ENCODE measurements at regions not wholly inside any gene's neighbourhood (a gene's known extent, or its start where the extent isn't known, plus 50 kb on each side); places are given as distances from the start of the nearest gene placed in this dataset.

DNA sequence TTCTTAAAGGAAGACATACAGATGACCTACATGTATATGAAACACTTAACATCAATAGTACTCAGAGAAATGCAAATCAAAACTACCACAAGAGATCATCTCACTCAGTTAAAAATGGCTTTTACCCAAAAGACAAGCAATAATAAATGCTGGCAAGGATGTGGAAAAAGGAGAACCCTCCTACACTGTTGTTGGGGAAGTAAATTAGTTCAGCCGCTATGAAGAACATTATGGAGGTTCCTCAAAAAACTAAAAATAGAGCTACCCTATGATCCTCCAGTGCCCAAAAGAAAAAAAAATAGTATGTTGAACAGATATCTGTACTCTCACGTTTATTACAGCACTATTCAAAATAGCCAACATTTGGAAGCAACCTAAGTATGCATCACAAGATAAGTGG, 1579.4 kb upstream of the TMEFF2 start:
- Histone ChIP-seq H3K9me3 (ENCODE audit: control insufficient read depth, insufficient read depth, low read depth, low read length) (no peaks in the 10 kb centered on the region), H3K36me3 (ENCODE audit: control insufficient read depth in 2 of 2, insufficient read depth in 1 of 2, low read length in 2 of 2) (no peaks in the 10 kb centered on the region), H3K4me1 (ENCODE audit: control insufficient read depth, insufficient read depth, low read length) (no peaks in the 10 kb centered on the region), H3K27ac (ENCODE audit: extremely low read depth, low read depth, low read length) (no peak overlapping the region), H3K4me3 (ENCODE audit: low read depth, low read length) (no peak overlapping the region)
- ChIA-PET CTCF (no interaction called here), POLR2A (no interaction called here)
- TF ChIP-seq REPIN1 (tag by site-specific recombination; IDR thresholded peaks at IDR 0.05; ENCODE audit: low read depth) (no peak), ZNF391 (tag by site-specific recombination; IDR thresholded peaks at IDR 0.05; ENCODE audit: borderline replicate concordance, low read depth) (no peak), REST (tag by site-specific recombination; IDR thresholded peaks at IDR 0.05) (no peak), ZNF830 (tag by site-specific recombination; IDR thresholded peaks at IDR 0.05; ENCODE audit: low read depth) (no peak), ZNF184 (tag by site-specific recombination; IDR thresholded peaks at IDR 0.05) (no peak), ZSCAN30 (tag by site-specific recombination; IDR thresholded peaks at IDR 0.05) (no peak)
- TF ChIP-seq, protein P1, sequence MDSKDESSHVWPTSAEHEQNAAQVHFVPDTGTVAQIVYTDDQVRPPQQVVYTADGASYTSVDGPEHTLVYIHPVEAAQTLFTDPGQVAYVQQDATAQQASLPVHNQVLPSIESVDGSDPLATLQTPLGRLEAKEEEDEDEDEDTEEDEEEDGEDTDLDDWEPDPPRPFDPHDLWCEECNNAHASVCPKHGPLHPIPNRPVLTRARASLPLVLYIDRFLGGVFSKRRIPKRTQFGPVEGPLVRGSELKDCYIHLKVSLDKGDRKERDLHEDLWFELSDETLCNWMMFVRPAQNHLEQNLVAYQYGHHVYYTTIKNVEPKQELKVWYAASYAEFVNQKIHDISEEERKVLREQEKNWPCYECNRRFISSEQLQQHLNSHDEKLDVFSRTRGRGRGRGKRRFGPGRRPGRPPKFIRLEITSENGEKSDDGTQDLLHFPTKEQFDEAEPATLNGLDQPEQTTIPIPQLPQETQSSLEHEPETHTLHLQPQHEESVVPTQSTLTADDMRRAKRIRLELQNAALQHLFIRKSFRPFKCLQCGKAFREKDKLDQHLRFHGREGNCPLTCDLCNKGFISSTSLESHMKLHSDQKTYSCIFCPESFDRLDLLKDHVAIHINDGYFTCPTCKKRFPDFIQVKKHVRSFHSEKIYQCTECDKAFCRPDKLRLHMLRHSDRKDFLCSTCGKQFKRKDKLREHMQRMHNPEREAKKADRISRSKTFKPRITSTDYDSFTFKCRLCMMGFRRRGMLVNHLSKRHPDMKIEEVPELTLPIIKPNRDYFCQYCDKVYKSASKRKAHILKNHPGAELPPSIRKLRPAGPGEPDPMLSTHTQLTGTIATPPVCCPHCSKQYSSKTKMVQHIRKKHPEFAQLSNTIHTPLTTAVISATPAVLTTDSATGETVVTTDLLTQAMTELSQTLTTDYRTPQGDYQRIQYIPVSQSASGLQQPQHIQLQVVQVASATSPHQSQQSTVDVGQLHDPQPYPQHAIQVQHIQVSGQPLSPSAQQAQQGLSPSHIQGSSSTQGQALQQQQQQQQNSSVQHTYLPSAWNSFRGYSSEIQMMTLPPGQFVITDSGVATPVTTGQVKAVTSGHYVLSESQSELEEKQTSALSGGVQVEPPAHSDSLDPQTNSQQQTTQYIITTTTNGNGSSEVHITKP (tag by site-specific recombination; IDR thresholded peaks at IDR 0.05) = no peak
- TF ChIP-seq, protein P2, sequence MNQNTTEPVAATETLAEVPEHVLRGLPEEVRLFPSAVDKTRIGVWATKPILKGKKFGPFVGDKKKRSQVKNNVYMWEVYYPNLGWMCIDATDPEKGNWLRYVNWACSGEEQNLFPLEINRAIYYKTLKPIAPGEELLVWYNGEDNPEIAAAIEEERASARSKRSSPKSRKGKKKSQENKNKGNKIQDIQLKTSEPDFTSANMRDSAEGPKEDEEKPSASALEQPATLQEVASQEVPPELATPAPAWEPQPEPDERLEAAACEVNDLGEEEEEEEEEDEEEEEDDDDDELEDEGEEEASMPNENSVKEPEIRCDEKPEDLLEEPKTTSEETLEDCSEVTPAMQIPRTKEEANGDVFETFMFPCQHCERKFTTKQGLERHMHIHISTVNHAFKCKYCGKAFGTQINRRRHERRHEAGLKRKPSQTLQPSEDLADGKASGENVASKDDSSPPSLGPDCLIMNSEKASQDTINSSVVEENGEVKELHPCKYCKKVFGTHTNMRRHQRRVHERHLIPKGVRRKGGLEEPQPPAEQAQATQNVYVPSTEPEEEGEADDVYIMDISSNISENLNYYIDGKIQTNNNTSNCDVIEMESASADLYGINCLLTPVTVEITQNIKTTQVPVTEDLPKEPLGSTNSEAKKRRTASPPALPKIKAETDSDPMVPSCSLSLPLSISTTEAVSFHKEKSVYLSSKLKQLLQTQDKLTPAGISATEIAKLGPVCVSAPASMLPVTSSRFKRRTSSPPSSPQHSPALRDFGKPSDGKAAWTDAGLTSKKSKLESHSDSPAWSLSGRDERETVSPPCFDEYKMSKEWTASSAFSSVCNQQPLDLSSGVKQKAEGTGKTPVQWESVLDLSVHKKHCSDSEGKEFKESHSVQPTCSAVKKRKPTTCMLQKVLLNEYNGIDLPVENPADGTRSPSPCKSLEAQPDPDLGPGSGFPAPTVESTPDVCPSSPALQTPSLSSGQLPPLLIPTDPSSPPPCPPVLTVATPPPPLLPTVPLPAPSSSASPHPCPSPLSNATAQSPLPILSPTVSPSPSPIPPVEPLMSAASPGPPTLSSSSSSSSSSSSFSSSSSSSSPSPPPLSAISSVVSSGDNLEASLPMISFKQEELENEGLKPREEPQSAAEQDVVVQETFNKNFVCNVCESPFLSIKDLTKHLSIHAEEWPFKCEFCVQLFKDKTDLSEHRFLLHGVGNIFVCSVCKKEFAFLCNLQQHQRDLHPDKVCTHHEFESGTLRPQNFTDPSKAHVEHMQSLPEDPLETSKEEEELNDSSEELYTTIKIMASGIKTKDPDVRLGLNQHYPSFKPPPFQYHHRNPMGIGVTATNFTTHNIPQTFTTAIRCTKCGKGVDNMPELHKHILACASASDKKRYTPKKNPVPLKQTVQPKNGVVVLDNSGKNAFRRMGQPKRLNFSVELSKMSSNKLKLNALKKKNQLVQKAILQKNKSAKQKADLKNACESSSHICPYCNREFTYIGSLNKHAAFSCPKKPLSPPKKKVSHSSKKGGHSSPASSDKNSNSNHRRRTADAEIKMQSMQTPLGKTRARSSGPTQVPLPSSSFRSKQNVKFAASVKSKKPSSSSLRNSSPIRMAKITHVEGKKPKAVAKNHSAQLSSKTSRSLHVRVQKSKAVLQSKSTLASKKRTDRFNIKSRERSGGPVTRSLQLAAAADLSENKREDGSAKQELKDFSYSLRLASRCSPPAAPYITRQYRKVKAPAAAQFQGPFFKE (tag by site-specific recombination; IDR thresholded peaks at IDR 0.05; ENCODE audit: borderline replicate concordance) = no peak
- TF ChIP-seq, protein P3, sequence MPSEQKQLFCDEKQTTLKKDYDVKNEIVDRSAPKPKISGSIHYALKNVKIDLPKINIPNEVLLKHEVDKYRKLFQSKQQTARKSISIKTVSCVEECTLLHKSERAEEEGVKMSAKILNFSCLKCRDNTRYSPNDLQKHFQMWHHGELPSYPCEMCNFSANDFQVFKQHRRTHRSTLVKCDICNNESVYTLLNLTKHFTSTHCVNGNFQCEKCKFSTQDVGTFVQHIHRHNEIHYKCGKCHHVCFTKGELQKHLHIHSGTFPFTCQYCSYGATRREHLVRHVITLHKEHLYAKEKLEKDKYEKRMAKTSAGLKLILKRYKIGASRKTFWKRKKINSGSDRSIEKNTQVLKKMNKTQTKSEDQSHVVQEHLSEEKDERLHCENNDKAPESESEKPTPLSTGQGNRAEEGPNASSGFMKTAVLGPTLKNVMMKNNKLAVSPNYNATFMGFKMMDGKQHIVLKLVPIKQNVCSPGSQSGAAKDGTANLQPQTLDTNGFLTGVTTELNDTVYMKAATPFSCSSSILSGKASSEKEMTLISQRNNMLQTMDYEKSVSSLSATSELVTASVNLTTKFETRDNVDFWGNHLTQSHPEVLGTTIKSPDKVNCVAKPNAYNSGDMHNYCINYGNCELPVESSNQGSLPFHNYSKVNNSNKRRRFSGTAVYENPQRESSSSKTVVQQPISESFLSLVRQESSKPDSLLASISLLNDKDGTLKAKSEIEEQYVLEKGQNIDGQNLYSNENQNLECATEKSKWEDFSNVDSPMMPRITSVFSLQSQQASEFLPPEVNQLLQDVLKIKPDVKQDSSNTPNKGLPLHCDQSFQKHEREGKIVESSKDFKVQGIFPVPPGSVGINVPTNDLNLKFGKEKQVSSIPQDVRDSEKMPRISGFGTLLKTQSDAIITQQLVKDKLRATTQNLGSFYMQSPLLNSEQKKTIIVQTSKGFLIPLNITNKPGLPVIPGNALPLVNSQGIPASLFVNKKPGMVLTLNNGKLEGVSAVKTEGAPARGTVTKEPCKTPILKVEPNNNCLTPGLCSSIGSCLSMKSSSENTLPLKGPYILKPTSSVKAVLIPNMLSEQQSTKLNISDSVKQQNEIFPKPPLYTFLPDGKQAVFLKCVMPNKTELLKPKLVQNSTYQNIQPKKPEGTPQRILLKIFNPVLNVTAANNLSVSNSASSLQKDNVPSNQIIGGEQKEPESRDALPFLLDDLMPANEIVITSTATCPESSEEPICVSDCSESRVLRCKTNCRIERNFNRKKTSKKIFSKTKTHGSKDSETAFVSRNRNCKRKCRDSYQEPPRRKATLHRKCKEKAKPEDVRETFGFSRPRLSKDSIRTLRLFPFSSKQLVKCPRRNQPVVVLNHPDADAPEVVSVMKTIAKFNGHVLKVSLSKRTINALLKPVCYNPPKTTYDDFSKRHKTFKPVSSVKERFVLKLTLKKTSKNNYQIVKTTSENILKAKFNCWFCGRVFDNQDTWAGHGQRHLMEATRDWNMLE (tag by site-specific recombination; conservative IDR thresholded peaks at IDR 0.05; ENCODE audit: low read depth) = no peak
- TF ChIP-seq, protein P4, sequence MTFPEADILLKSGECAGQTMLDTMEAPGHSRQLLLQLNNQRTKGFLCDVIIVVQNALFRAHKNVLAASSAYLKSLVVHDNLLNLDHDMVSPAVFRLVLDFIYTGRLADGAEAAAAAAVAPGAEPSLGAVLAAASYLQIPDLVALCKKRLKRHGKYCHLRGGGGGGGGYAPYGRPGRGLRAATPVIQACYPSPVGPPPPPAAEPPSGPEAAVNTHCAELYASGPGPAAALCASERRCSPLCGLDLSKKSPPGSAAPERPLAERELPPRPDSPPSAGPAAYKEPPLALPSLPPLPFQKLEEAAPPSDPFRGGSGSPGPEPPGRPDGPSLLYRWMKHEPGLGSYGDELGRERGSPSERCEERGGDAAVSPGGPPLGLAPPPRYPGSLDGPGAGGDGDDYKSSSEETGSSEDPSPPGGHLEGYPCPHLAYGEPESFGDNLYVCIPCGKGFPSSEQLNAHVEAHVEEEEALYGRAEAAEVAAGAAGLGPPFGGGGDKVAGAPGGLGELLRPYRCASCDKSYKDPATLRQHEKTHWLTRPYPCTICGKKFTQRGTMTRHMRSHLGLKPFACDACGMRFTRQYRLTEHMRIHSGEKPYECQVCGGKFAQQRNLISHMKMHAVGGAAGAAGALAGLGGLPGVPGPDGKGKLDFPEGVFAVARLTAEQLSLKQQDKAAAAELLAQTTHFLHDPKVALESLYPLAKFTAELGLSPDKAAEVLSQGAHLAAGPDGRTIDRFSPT (tag by site-specific recombination; IDR thresholded peaks at IDR 0.05) = no peak
- TF ChIP-seq, protein P5, sequence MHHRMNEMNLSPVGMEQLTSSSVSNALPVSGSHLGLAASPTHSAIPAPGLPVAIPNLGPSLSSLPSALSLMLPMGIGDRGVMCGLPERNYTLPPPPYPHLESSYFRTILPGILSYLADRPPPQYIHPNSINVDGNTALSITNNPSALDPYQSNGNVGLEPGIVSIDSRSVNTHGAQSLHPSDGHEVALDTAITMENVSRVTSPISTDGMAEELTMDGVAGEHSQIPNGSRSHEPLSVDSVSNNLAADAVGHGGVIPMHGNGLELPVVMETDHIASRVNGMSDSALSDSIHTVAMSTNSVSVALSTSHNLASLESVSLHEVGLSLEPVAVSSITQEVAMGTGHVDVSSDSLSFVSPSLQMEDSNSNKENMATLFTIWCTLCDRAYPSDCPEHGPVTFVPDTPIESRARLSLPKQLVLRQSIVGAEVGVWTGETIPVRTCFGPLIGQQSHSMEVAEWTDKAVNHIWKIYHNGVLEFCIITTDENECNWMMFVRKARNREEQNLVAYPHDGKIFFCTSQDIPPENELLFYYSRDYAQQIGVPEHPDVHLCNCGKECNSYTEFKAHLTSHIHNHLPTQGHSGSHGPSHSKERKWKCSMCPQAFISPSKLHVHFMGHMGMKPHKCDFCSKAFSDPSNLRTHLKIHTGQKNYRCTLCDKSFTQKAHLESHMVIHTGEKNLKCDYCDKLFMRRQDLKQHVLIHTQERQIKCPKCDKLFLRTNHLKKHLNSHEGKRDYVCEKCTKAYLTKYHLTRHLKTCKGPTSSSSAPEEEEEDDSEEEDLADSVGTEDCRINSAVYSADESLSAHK (tag by site-specific recombination; IDR thresholded peaks at IDR 0.05) = no peak
- TF ChIP-seq, protein P6, sequence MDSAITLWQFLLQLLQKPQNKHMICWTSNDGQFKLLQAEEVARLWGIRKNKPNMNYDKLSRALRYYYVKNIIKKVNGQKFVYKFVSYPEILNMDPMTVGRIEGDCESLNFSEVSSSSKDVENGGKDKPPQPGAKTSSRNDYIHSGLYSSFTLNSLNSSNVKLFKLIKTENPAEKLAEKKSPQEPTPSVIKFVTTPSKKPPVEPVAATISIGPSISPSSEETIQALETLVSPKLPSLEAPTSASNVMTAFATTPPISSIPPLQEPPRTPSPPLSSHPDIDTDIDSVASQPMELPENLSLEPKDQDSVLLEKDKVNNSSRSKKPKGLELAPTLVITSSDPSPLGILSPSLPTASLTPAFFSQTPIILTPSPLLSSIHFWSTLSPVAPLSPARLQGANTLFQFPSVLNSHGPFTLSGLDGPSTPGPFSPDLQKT (IDR thresholded peaks at IDR 0.05; ENCODE audit: borderline replicate concordance, low read depth, low read length) = no peak
